ENCODE measurements at regions not wholly inside any gene's neighbourhood (a gene's known extent, or its start where the extent isn't known, plus 50 kb on each side); places are given as distances from the start of the nearest gene placed in this dataset.

DNA sequence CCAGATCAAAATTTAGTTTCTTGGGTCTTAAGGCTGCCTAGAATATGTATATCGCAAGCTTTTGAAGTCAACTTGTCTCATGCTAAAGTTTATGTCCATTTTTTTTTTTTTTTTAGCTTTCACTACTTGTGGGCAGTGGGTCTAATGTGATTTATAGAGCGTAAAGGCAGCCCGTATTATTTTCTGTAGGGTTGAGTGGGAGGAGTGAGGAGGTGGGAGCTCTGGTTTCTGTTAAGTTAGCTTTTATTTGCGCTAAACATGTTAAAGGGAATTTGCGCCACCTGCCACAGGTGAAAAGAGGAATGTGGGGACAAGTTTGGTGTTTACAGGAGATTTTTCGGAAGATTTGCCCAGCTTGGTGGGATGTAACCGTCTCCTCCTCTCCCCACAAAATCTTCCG is 234.2 kb downstream of the IL20RB start:
- TF ChIP-seq EZH2phosphoT487 (conservative IDR thresholded peaks at IDR 0.05; ENCODE audit: low read length) (no peak), CTCF (IDR thresholded peaks at IDR 0.05; ENCODE audit: insufficient read depth, low read length, poor library complexity, severe bottlenecking) (no peak)

All from SU-DHL-6 (cell line).